Neural progenitor cell (in vitro differentiated cells): ENCODE measurements at regions not wholly inside any gene's neighbourhood (a gene's known extent, or its start where the extent isn't known, plus 50 kb on each side); places are given as distances from the start of the nearest gene placed in this dataset.

Experiments
- CTCF ChIP-seq: fragments of 200-600 bp; sonication (generic); IDR thresholded peaks from 2 replicates; pipeline ENCODE4 v1.5.1; 2017; ENCODE audit warnings: antibody characterized with exemption, mild to moderate bottlenecking
- EZH2 ChIP-seq: fragments of 200-600 bp; sonication (generic); IDR thresholded peaks from 2 replicates; pipeline ENCODE4 v1.6.1; 2017; ENCODE audit warnings: antibody characterized with exemption, mild to moderate bottlenecking, moderate library complexity

- TF ChIP-seq EZH2 (no peak), CTCF (no peak)
Measured at GRCh38 chr3:178117641-178118040, 418.6 kb upstream of the KCNMB2 start.
